Neuronal stem cell (in vitro differentiated cells): ENCODE measurements at regions not wholly inside any gene's neighbourhood (a gene's known extent, or its start where the extent isn't known, plus 50 kb on each side); places are given as distances from the start of the nearest gene placed in this dataset.

Source experiments
- DNase-seq: peaks from one replicate; pipeline ENCODE4 v3.0.0-alpha.2; 2013; ENCODE audit warnings: low spot score
- H2AFZ ChIP-seq: one replicate; pipeline ENCODE4 v1.6.1; 2013; ENCODE audit warnings: mild to moderate bottlenecking, low read length, inconsistent platforms
- H2AK5ac ChIP-seq: 2 replicates; pipeline ENCODE4 v1.6.1; 2013; ENCODE audit warnings: low read depth, mild to moderate bottlenecking, inconsistent platforms, low read length, moderate library complexity, mixed read lengths
- H2BK120ac ChIP-seq: 2 replicates; pipeline ENCODE4 v1.6.1; 2013; ENCODE audit warnings: low read depth, mild to moderate bottlenecking, inconsistent platforms, low read length, moderate library complexity, mixed read lengths
- H2BK12ac ChIP-seq: one replicate; pipeline ENCODE4 v1.6.1; 2013; ENCODE audit warnings: low read length, inconsistent platforms
- H2BK15ac ChIP-seq: 2 replicates; pipeline ENCODE4 v1.6.1; 2013; ENCODE audit warnings: mild to moderate bottlenecking, low read length, inconsistent platforms, mixed read lengths
- H2BK5ac ChIP-seq: one replicate; pipeline ENCODE4 v1.6.1; 2013; ENCODE audit warnings: inconsistent platforms, mild to moderate bottlenecking, low read length, moderate library complexity
- H3K14ac ChIP-seq: one replicate; pipeline ENCODE4 v1.6.1; 2013; ENCODE audit warnings: low read length, inconsistent platforms
- H3K18ac ChIP-seq: 2 replicates; pipeline ENCODE4 v1.6.1; 2013; ENCODE audit warnings: low read length, inconsistent platforms
- H3K23ac ChIP-seq: 2 replicates; pipeline ENCODE4 v1.6.1; 2013; ENCODE audit warnings: low read depth, mild to moderate bottlenecking, mixed read lengths, low read length, inconsistent platforms; ENCODE audit not compliant: poor library complexity
- H3K27ac ChIP-seq: replicated peaks from 3 replicates; pipeline ENCODE4 v1.5.1; 2013; ENCODE audit warnings: low read length, inconsistent platforms
- H3K27me3 ChIP-seq, 3 experiments: 2 replicates each; pipeline ENCODE4 v1.6.1; 2013; ENCODE audit warnings: low read length in 3 of 3, mild to moderate bottlenecking in 2 of 3, inconsistent platforms in 1 of 3, low read depth in 1 of 3, mixed read lengths in 1 of 3, moderate library complexity in 1 of 3; ENCODE audit not compliant: control insufficient read depth in 3 of 3, insufficient read depth in 3 of 3
- H3K36me3 ChIP-seq, 2 donors: replicated peaks in 1 of 2; 2 replicates each; pipeline ENCODE4 v1.6.1; 2013; ENCODE audit warnings: low read length in 2 of 2; ENCODE audit not compliant: control insufficient read depth in 2 of 2, insufficient read depth in 2 of 2
- H3K4ac ChIP-seq: 2 replicates; pipeline ENCODE4 v1.6.1; 2013; ENCODE audit warnings: inconsistent platforms, mild to moderate bottlenecking, low read length, moderate library complexity
- H3K4me1 ChIP-seq, 2 donors: 1 replicate in 1 of 2; 2 replicates in 1 of 2; pipeline ENCODE4 v1.6.1; 2013; ENCODE audit warnings: low read length in 2 of 2, low read depth in 1 of 2; ENCODE audit not compliant: control insufficient read depth in 2 of 2, insufficient read depth in 1 of 2
- H3K4me2 ChIP-seq: one replicate; pipeline ENCODE4 v1.6.1; 2013; ENCODE audit warnings: mild to moderate bottlenecking, low read length, inconsistent platforms; ENCODE audit not compliant: insufficient read depth, poor library complexity, severe bottlenecking
- H3K4me3 ChIP-seq, 2 donors: 2 replicates each; pipeline ENCODE4 v1.5.1; 2013; ENCODE audit warnings: low read length in 2 of 2, mild to moderate bottlenecking in 2 of 2, inconsistent platforms in 1 of 2, moderate library complexity in 1 of 2
- H3K79me1 ChIP-seq: one replicate; pipeline ENCODE4 v1.6.1; 2013; ENCODE audit warnings: low read depth, mild to moderate bottlenecking, inconsistent platforms, low read length, moderate library complexity
- H3K9ac ChIP-seq: one replicate; pipeline ENCODE4 v1.6.1; 2013; ENCODE audit warnings: mild to moderate bottlenecking, low read depth, low read length, inconsistent platforms; ENCODE audit not compliant: poor library complexity
- H3K9me3 ChIP-seq, 2 donors: replicated peaks in 1 of 2; 2 replicates each; pipeline versions ENCODE3 to v1.6.1; 2013; ENCODE audit warnings: low read length in 2 of 2, mild to moderate bottlenecking in 2 of 2, inconsistent platforms in 1 of 2, low read depth in 1 of 2, mixed read lengths in 1 of 2, moderate library complexity in 1 of 2; ENCODE audit not compliant: control insufficient read depth in 2 of 2, insufficient read depth in 1 of 2
- H4K8ac ChIP-seq: one replicate; pipeline ENCODE4 v1.6.1; 2013; ENCODE audit warnings: low read depth, mild to moderate bottlenecking, inconsistent platforms, low read length, moderate library complexity
- H4K91ac ChIP-seq: one replicate; pipeline ENCODE4 v1.6.1; 2013; ENCODE audit warnings: low read length, low read depth, mild to moderate bottlenecking, inconsistent platforms; ENCODE audit not compliant: poor library complexity
- WGBS, 2 donors: extraction: QIAGEN DNeasy Blood & Tissue Kit; methylation state at CpG; one replicate each; pipeline ENCODE4 v1.1.7; 2013; ENCODE audit warnings: missing lambda C conversion rate in 2 of 2, mixed read lengths in 1 of 2; ENCODE audit not compliant: insufficient read length in 2 of 2, insufficient replicate concordance in 1 of 2; ENCODE audit errors: extremely low coverage in 2 of 2; 5-methylcytosine and 5-hydroxymethylcytosine counted together

DNA sequence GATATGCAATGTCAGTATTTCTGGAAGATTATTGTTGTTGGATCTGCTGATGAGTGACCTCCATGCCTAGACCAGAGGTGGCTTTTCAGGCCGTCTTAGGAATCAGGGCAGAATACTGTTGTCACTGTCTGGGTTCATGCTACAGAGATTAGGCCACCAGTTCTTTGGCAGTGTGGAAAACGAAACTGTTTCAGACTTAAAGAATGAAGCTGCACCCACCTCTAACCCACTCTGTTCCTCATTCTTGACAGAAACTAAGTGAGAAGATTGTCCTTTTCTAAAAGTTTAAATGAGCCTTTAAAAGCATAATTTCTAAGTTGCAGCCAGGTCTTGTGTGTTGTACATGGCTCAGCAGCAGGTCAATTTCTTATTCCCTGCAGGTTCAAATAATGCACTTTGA lies 444.3 kb downstream of the ENC1 start:
- no peak overlapping the region for H2BK120ac ChIP-seq
- no peak overlapping the region for H3K27ac ChIP-seq
- H4K8ac ChIP-seq: no peak overlapping the region
- H3K4ac ChIP-seq: no peak overlapping the region
- H2AFZ ChIP-seq: no peak overlapping the region
- no peaks in the 10 kb centered on the region for H3K36me3 ChIP-seq
- no peak overlapping the region for H3K4me2 ChIP-seq
- H4K91ac ChIP-seq: no peak overlapping the region
- H3K4me1 ChIP-seq: peaks cover 3 to 7% of the 10 kb centered on the region in 2 donors
- peaks cover 2 to 3% of the 10 kb centered on the region in 2 donors for H3K9me3 ChIP-seq
- no peak overlapping the region for H3K23ac ChIP-seq
- H3K27me3 ChIP-seq: no peaks in the 10 kb centered on the region
- no peak overlapping the region for H3K4me3 ChIP-seq
- no peak overlapping the region for H2BK5ac ChIP-seq
- H2AK5ac ChIP-seq: no peak overlapping the region
- no peak overlapping the region for H2BK15ac ChIP-seq
- no CpG with 5 or more reads among the region's 2 CpGs for WGBS, 2 donors
- no peak for DNase-seq
- H3K79me1 ChIP-seq: no peaks in the 10 kb centered on the region
- H3K14ac ChIP-seq: no peak overlapping the region
- H3K9ac ChIP-seq: no peak overlapping the region
- no peak overlapping the region for H3K18ac ChIP-seq
- no peak overlapping the region for H2BK12ac ChIP-seq

DNA sequence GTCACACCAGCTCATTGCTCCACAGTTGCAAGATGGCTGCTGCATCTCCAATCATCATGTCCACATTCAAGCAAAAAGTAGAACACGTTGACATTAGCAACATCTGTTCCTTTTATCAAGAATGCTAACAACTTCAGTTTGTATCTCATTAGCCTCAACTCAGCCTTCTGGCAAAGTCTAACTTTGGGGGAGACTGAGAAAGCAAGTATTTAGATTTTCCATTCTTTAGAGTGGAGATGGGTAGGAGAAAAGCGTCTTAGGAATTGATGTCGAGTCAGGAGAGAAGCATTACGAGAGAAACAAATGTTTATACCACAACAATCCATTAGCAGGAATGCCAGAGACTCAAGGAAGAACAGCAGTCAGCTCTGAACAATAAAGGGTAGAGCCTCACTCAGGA lies 446.3 kb downstream of the ENC1 start:
- H3K9ac ChIP-seq: no peak overlapping the region
- H3K4me2 ChIP-seq: no peak overlapping the region
- no peak overlapping the region for H3K18ac ChIP-seq
- DNase-seq: no peak
- no peaks in the 10 kb centered on the region for H3K36me3 ChIP-seq
- H4K8ac ChIP-seq: no peak overlapping the region
- no peak overlapping the region for H3K4me3 ChIP-seq
- H4K91ac ChIP-seq: no peak overlapping the region
- H3K27me3 ChIP-seq: no peaks in the 10 kb centered on the region
- H2AFZ ChIP-seq: no peak overlapping the region
- WGBS, 2 donors: no CpG with 5 or more reads among the region's 4 CpGs
- H3K4me1 ChIP-seq: peaks cover 0 to under 1% of the 10 kb centered on the region in 2 donors
- no peak overlapping the region for H2BK15ac ChIP-seq
- H3K23ac ChIP-seq: no peak overlapping the region
- no peak overlapping the region for H2BK120ac ChIP-seq
- no peaks in the 10 kb centered on the region for H3K79me1 ChIP-seq
- H3K27ac ChIP-seq: no peak overlapping the region
- peaks cover 2 to 3% of the 10 kb centered on the region in 2 donors for H3K9me3 ChIP-seq
- no peak overlapping the region for H2AK5ac ChIP-seq
- no peak overlapping the region for H3K14ac ChIP-seq
- no peak overlapping the region for H2BK12ac ChIP-seq
- H3K4ac ChIP-seq: no peak overlapping the region
- H2BK5ac ChIP-seq: no peak overlapping the region

GRCh38 chr5:74192606-74193299 lies 447.8 kb downstream of the ENC1 start:
- Histone ChIP-seq H3K4ac (no peak overlapping the region), H3K4me1 (peaks cover 0 to 5% of the 10 kb centered on the region in 2 donors), H2AFZ (no peak overlapping the region), H3K9ac (no peak overlapping the region), H3K9me3 (peaks cover 2 to 7% of the 10 kb centered on the region in 2 donors), H2BK120ac (no peak overlapping the region), H2BK12ac (no peak overlapping the region), H2AK5ac (no peak overlapping the region), H3K4me2 (no peak overlapping the region), H4K91ac (no peak overlapping the region), H3K23ac (no peak overlapping the region), H3K18ac (no peak overlapping the region), H3K79me1 (no peaks in the 10 kb centered on the region), H2BK5ac (no peak overlapping the region), H2BK15ac (no peak overlapping the region), H3K27me3 (no peaks in the 10 kb centered on the region), H3K4me3 (no peak overlapping the region), H3K14ac (no peak overlapping the region), H3K36me3 (peaks cover 0 to 2% of the 10 kb centered on the region in 2 donors), H4K8ac (no peak overlapping the region), H3K27ac (no peak overlapping the region)
- DNase-seq: no peak
- WGBS, 2 donors: no CpG with 5 or more reads among the region's 9 CpGs

DNA sequence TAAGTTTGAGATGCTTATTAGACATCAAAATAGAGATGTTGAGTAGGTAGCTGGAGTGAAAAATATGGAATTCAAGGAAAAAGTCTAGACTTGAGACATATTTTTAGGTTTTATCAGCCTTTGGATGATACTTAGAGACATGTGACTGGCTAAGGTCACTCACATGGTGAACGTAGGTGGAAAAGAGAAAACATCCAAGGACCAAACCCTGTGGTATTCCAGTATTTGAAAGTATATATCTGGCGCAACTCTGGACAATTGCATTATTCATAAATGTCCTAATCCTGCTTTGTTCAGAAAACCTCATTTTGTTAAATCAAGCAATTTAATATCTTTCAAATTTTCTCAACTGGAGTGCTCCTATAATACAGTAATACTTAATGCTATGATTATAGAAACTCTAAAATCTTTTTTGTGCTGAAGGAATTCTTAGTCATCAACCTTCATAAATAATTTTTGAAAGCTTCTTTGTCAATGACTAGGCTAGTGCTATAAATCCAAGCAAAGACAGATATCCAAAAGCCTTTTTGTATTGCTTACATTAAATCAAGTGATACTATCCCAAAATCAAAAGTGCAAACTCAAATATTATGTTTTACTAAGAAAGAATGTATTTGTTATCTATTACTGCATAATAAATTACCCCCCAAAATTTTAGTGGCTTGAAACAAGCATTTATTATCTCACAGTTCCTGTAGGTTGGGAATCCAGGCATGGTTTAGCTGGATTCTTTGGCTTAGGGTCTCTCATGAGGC lies 452.0 kb downstream of the ENC1 start:
- Histone ChIP-seq H2AFZ (no peak overlapping the region), H3K4me3 (no peak overlapping the region), H4K91ac (no peak overlapping the region), H3K4ac (no peak overlapping the region), H3K79me1 (no peaks in the 10 kb centered on the region), H2BK5ac (no peak overlapping the region), H3K4me2 (no peak overlapping the region), H3K27ac (peak overlapping the region; percentile 59), H3K9ac (no peak overlapping the region), H2BK120ac (no peak overlapping the region), H3K9me3 (peaks cover 0 to 4% of the 10 kb centered on the region in 2 donors), H3K27me3 (no peaks in the 10 kb centered on the region), H3K36me3 (peaks cover 0 to 2% of the 10 kb centered on the region in 2 donors), H3K14ac (no peak overlapping the region), H3K23ac (no peak overlapping the region), H2BK15ac (no peak overlapping the region), H3K4me1 (peaks cover 15 to 24% of the 10 kb centered on the region in 2 donors), H3K18ac (no peak overlapping the region), H4K8ac (no peak overlapping the region), H2BK12ac (no peak overlapping the region), H2AK5ac (no peak overlapping the region)
- no peak for DNase-seq
- WGBS, 2 donors: no CpG with 5 or more reads among the region's 2 CpGs
